Limb (tissue), 2 donors: ENCODE measurements at regions not wholly inside any gene's neighbourhood (a gene's known extent, or its start where the extent isn't known, plus 50 kb on each side); places are given as distances from the start of the nearest gene placed in this dataset.
"Not testable (repeated sequence)": the region's sequence is repeated elsewhere in the genome, so short reads cannot be mapped to it uniquely, and the experiment has no call there.

Source experiments
- DNase-seq, 2 donors: peaks; one replicate each; pipeline ENCODE4 v3.0.0-alpha.2; 2016; ENCODE audit errors: extremely low spot score in 2 of 2

DNA sequence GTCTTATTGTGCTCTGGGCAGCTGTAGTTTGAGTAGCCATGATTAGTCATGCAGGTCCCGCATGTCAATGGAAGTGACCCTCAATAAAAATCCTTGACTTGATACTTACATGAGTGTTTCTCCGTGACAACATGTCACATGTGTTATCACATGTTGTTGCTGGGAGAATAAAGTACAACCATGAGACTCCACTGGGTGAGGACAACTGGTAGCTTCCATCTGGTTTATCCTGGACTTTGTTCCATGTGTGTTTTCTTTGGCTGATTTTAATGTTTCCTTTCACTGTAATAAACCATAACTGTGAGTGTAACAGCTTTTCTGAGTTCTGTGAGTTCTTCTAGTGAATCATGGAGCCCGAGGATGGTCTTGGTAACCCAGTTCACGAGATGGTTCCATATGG, 63.1 kb upstream of the NDN start:
- no peak for DNase-seq

DNA sequence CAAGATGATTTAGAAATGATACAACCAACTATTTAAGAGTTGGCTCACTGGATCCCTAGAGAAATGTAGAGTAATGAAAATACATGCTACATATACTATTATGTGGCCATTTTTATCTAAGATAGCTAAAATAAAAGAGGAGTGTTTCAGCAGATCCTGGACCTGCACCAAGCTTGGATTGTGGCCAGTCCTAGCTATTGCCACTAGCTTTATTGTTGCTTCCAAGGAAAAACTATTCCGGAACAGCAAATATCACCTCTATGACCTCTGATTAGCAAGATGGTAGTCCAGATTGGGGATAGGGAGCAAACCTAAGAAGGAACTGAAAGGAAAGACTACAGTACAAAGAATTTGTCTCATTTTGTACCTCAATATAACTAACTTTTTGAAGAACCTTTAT, 63.7 kb upstream of the NDN start:
- DNase-seq: no peak

DNA sequence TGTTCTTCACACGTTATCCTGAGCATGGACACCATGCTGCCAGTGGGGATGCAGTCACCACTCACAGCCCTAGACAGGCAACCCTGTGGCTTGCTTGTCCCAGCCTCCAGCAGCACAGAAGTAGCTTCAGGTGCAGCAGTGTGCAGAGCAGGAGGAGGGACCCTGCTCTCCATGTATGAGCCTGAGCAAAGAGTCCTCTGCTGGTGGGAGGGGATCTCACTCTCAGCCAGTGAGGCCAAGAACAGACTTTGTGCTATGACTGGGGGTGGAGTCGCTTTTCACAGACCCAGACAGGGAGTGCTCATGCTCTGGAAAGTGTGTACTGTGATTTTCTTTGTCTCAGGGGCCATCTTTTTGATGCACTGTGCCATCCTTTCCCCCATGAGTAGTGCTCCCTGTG, 66.1 kb upstream of the NDN start:
- no peak for DNase-seq

DNA sequence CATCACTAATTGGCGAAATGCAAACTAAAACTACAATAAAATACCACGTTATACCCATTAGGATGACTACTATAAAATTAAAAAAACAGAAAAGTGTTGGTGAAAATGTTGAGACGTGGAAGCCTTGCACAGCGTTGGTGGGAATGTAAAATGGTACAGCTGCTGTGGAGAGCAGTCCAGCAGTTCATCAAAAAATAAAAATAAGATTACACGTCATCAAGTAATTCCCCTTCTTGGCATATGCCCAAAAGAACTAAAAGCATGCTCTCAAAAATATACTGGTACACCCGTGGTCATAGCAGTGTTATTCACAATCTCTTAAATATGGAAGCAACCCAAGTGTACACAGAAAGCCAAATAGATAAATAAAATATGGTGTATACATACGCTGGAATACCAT, 71.8 kb upstream of the NDN start:
- DNase-seq: no peak

DNA sequence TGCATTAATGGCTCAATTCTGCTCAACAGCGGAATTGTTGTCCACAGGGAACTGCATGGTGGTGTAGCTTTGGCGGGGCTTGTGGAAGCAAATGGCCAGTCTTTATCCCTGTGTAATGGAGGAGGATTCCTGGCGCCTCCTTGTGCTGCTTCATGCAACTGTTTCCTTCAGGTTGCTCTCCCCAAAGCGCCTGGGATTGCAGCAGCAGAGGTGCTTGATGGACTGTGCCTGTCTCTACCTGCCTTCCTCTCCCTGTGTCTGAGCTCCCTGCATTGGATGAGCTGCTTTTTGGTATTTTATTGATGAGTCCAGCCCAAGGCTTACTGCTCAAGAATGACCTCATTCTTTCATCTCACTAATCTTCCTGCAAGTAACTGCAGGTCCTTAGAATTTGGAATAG, 72.9 kb upstream of the NDN start:
- no peak for DNase-seq

DNA sequence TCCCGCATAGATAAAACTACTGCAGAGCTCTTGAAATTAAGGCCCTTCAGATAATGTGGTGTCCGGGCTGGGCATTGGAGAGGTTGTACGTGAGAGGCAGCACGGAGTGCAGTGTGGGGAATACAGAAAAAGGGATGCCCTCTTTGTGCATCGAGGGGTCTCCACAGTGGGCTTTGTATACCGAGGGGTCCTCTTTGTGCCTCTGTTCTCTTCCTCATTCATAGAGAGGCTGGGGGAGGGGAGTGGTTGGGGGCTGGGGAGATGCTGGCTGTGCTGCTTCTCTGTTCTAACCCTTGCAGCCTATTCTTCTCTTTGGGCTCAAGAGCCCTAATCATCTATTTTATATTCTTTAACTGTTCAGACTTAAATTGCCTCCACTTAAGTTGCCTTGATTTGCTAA, 74.3 kb upstream of the NDN start:
- DNase-seq: no peak

DNA sequence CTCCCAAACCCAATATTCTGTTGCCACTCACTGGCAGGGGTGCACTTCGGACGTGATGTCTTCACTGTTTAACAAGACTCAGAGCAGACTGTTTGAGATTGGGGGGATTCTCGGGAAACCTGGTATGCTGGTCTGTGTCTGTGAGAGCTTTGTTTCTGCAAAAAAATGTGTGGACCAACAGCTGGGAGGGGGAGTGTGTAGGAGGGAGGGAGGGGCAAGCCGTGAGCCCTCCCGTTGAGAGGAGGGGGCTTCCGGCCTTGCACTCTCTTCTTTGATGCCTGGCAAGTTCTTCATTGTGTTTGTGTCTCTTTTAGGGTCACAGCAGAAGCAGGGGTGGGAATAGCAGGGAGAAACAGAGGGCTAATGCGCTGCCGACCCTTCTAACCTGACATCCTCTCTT, 74.9 kb upstream of the NDN start:
- DNase-seq: peak in 1 of 2 donors; percentile 37

GRCh38 chr15:23763021-23763420, 75.9 kb upstream of the NDN start:
- DNase-seq: peak in 1 of 2 donors; percentile 53

DNA sequence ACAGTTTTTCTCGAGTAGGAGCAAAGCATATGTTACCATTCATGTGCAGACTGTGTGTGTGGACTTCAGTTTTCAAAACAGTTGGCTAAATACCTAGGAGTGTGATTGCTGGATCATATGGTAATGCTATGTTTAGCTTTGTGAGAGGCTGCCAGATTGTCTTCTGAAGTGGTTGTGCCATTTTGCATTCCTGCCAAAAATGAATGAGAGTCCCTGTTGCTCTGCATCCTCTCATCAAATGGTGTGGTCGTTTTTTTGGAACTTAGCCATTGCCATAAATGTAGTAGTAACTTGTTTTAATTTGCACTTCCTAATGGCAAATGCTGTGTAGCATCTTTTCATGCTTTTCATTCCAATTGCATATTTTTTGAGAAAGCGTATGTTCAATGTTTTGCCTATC, 77.2 kb upstream of the NDN start:
- no peak for DNase-seq

DNA sequence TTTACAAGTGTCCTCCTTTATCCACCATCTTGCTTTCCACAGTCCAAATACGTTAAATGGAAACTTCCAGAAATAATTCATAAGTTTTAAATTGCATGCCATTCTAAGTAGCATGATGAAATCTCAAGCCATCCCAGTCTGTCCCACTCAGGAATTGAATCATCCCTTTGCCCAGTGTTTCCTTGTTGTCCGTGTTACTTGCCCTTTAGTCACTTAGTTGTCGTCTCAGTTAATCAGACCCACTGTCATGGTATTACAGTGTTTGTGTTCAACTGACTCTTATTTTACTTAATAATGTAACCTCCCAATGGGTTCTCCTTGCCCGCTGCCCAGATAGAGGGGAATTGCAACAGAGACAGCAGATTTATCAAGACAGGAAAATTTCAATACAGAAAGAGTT, 77.6 kb upstream of the NDN start:
- DNase-seq: no peak

- DNase-seq: not testable (repeated sequence)
Observed at GRCh38 chr15:23766779-23767178, 79.7 kb upstream of the NDN start.

GRCh38 chr15:23773093-23773492, 86.0 kb upstream of the NDN start:
- no peak for DNase-seq

DNA sequence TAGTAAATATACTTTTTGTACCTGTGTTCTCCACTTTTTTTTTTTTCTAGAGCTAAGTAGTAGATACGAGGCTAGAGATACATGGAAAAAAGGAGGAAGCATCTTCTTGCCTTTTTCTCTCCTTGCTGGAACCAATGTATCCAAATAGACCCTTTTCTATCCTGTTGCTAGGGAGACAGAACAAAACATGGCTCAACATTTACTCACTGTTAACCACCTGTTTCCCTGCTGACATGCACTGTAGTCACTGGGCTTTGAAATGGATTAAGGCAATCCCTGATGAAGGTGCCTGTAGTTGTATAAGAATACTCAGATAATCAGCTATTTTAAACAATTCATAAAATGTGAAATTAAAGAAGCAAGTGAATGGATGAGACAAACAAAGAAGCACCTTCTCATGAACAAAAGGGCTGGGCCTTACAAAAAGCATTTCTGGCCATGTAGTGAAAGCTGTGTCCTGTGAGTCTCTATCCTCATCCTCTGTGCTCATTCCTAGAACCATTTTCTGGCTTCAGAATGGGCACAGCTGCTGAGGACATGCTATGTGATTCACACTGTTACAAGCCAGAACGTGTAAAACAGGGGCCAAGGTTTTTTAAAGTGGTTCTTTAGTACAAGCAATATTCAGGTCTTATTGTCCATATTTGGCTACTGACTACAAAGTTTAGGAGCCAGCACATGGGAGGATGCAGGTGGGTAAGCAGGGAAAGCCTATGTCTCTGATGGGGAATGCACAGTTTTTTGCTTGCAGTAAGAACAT, 100.4 kb upstream of the NDN start:
- peak in 1 of 2 donors; percentile 24 for DNase-seq

- DNase-seq: no peak
Observed at GRCh38 chr15:23793191-23793680, 106.1 kb upstream of the NDN start.

GRCh38 chr15:23797747-23798446, 110.8 kb upstream of the NDN start:
- DNase-seq: peak; percentile 4 to 61

GRCh38 chr15:23801881-23802280, 114.8 kb upstream of the NDN start:
- no peak for DNase-seq

GRCh38 chr15:23802896-23803435, 115.9 kb upstream of the NDN start:
- DNase-seq: not testable (repeated sequence)

DNA sequence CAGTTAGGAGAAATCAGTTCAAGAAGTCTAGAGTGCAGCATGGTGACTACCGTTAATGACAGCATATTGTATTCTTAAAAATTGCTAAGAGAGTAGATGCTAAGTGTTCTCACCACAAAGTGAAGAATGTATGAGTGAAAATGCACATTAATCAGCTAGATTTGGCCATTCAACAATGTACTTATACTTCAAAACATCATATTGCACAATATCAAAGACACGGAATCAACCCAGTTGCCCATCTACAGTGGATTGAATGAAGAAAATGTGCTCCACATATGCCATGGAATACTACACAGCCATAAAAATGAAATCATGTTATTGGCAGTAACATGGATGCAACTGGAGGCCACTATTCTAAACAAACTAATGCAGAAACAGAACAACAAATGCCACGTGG, 119.9 kb upstream of the NDN start:
- no peak for DNase-seq

DNA sequence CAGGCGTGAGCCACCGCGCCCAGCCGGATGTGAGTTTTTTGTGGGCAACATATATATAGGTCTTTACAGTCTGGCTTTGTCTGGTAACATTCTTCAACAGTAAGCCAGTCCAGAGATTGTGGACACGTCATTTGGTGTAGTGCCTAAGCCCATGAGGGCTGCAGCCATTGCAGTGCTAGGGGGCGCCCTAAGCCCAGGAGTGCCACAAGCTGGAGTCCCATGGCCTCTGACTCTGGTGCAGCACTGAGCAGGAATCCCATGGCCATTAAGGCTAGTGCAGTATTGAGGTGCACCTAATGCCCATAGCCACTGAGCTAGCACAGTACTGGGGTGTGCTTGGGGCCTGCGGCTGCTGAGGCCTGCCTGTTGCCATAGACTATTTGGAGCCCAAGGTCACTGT, 136.4 kb upstream of the NDN start:
- DNase-seq: no peak

GRCh38 chr15:23828786-23829185, 141.7 kb upstream of the NDN start:
- DNase-seq: no peak

DNA sequence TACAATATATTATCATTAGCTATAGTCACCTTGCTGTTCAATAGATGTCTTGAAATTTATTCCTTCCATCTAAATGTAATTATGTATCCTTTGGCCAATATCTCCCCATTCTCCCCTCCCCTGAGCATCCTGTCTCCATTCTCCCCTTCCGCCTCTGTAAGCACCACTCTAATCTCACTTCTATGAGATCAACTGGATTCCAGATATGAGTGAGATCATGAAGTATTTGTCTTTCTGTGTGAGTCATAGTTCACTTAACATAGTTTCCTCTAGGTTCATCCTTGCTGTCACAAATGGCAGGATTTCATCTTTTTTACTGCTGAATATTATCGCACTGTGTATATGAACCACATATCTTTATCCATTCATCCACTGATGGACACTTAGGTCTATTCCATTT, 148.8 kb upstream of the NDN start:
- no peak for DNase-seq

- no peak for DNase-seq
Observed at GRCh38 chr15:23839893-23840474, 152.9 kb upstream of the NDN start.
